NCI-H1105 (cell line): ENCODE measurements at regions not wholly inside any gene's neighbourhood (a gene's known extent, or its start where the extent isn't known, plus 50 kb on each side); places are given as distances from the start of the nearest gene placed in this dataset.

Experiments used
- DNase-seq: peaks from one replicate; lab custom pipeline; 2025; lab: John Stamatoyannopoulos, UW

DNA sequence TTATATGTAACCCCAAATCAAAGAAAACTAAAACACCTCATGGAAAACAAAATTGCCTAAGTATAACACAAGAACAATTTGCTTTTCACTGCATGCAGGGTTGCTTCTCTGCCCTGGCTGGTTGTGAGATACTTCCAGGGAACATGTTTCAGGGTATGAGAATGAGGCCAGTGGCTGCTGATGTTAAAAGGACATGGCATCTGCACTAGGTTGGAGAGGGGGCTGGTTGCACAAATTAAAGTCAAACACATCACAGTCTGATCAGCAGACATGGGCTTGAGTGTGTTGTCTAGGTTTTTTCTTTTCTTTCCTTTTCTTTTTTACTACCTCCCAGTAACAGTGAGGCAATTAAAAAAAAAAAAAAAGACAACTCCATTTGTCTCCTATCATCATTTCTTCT is 374.9 kb downstream of the MCTP2 start:
- no peak for DNase-seq

DNA sequence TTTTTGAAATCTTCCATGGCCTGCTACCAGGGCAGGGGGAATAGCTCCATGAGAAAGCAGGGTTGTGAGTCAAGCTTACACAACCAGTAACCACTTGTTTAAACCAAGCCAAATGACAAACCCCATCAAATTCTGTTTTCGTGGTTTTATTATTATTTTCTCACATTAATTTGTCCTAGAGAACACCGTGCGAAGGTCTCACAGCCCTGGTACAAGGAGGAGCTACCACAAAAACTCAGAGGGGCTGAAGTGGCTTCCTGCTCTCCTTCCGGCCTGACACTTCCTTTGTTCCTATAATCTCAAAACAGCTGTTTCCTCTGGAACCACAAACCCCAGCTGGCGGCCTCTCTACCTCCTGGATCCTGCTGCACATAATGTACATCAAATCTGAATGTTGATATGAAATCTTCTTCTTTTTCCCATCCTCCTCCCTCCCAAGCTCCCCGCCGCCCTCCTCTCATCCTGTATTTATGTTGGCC is 375.9 kb downstream of the MCTP2 start:
- DNase-seq = no peak

DNA sequence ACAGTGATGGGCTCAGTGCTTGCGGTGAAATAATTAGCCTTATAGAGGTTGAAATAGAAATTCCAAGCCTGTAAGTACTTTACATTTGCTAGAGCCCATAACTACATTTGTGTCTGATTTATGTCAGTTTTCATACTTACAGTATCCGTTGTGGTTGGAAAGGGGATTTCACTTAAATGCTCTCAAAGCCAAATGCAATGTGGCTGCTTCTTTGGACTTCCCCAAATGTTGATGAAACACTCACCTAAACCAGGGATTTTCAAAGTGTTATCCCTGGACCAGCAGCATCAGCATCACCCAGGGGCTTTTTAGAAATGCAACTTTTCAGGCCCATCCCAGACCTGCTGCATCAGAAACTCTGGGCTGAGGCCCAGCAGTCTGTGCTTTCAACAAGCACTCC is 378.7 kb downstream of the MCTP2 start:
- DNase-seq = no peak

DNA sequence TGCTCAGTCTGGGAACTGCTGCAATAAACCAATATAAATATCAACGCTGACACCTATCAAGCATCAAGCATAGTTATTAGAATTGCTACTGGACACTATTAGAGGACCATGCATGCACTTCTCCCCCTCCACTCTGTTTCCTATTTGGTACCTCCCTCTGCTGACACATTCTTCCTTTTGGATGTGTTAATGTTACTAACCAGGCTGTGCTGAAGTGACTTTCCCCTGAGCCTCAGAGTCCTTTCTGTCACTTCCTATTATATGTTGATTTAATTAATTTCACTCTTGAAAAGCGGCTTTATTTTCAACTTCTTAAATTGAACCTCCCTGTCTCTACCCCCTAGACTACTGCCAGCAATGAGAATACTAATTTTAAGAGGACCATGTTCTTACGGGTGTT is 379.1 kb downstream of the MCTP2 start:
- DNase-seq = no peak

DNA sequence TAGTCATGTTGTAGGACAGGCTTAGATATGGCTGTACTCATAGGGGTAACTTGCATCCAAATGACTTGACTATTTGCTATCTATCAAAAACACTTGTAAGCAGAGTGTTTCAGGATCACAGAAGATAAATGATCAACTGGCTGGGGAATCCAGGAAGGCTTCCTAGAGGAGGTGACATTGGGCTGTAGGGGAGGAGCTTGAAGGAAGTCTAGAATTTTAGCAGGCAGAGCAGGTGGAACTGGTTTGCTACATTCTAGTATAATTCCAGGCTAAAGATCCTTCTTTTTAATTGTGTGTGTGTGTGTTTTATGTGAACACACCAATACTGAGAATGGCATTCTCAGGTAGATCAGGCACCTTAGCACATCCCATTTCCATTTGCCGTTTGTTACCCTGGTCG is 380.3 kb downstream of the MCTP2 start:
- no peak for DNase-seq

DNA sequence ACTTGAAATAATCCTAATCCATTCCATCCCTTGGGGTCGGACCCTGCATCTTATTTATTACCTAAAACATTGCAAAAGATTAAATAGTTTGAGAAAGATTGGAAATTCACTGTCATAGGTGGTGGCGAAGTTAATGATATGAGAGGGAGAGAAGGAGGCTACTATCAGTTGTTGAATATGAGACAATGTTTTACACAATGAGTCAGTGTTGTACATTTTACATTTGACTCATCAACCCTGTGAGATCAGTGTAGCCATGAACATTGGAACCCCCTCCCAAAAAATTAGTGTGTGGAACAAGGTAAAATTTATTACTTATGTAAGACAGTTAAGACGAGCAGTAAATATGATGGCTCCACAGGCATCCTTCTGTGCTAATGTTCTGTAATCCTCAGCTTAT is 384.3 kb downstream of the MCTP2 start:
- no peak for DNase-seq

DNA sequence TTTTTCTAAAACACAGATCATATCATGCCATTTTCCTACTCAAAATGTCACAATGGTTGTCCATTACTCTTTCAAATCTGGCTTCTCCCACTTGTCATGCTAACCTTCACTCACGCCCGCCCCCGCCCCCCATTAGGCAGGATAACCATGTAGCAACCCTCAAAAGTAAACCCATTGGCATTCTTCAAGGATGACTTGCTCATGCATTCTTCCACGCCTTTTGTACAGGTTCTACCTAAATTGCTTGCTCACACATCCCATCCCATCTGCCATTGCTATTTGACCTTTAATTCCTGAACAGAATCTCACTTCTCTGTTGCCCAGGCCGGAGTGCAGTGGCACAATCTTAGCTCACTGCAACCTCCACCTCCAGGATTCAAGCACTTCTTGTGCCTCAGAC is 389.3 kb downstream of the MCTP2 start:
- DNase-seq = no peak

DNA sequence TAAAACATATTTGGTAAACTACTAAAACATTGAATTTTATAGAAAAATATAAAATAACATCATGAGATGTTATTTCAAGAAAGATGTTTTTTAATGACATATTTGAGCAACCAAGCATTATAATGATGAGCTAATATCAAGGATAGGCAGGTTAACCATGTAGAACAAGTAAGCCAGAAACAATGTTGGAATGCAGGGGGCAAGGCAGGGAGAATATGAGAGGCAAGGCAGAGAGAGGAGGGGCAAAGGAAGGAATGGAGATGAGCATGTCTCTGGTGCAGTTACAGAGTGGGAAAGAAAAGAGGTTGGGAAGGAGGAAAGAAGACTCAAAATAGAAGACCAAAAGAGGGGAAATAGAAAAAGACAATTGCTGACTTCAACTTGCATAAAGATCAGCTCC is 390.4 kb downstream of the MCTP2 start:
- DNase-seq = no peak

DNA sequence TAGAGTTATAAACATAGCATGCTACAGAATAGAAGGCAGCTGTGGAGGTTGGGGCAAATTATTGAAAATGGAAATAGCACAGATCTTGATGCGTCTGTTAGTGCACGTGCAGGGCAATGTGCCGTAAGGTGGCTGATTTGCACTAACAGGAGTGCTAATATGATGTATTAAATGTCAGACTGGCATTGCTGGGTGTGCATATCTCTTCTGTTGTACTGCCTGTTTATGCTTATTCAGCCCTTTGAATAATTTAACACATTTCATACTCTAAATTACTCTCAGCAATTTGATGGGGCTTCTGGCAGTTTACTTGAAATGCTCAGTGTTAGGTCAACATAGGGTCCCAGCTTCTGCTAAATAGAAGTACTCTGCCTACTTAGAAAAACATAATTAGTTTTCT is 395.6 kb downstream of the MCTP2 start:
- no peak for DNase-seq

DNA sequence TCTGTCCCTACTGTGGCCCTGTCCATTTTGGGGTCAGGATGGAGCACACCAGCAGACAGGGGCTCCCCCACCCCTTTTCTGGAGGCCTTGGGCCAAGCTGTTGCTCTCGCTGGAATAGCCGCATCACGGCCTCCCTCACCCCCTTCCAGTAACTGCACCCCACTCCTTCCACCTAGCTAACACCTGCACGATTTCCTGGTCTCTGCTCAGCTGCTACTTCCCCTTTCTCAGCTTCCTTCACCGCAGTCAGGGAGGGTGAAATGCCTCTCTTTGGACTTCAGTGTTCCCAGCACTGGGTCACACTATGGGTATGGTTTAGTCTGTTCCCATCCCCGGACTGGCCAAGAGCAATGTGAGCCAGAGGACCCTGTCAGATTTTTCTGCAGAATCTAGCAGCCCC is 400.2 kb downstream of the MCTP2 start:
- no peak for DNase-seq

DNA sequence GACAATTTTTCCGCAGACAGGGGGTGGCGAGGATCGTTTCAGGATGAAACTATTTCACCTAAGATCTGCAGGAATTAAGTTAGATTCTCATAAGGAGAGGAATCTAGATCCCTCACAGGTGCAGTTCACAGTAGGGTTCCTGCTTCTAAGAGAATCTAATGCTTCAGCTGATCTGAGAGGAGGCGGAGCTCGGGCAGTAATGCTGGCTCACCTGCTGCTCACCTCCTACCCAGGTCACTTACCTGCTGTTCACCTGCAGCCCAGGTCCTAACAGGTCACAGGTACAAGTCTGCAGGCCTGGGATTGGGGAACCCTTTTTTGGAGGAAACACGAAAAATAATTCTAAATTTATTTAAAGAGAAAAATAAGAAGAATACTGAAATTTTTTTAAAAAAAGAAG is 406.8 kb downstream of the MCTP2 start:
- no peak for DNase-seq

DNA sequence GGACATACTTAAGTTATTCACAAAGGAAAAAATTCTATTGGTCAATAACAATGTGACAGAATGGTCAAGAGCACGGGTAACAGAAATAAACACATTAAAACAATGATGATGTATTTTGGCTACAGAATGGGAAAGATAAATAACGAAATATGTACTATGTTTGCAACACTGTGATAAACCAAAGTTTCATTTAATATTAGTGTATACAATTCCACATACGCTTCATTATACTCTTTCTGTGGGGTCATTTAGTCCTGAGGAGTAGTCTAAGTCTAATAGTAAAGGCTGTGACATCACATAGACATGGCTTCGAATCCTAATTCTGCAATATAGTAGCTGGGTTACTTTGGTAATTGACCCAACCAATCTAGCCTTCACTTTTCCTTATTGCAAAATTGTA is 408.3 kb downstream of the MCTP2 start:
- no peak for DNase-seq

DNA sequence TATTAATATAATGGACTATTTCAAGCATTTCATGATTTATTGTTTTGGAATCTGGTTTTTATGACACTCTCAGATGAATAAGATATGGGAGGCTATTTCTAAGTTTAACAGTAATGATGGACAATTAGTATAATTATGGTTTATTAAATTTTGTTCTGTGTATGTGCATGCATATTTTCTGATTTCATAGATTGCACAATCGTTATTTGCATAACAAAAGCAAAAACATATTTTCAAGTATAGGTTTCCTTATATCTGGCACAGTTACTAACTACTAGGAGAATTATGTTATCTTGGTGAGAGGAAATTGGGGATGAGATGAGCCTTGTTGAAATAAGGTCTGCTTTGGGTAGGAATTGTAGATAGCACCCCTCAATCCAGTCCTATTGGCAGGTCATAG is 413.1 kb downstream of the MCTP2 start:
- DNase-seq = no peak

DNA sequence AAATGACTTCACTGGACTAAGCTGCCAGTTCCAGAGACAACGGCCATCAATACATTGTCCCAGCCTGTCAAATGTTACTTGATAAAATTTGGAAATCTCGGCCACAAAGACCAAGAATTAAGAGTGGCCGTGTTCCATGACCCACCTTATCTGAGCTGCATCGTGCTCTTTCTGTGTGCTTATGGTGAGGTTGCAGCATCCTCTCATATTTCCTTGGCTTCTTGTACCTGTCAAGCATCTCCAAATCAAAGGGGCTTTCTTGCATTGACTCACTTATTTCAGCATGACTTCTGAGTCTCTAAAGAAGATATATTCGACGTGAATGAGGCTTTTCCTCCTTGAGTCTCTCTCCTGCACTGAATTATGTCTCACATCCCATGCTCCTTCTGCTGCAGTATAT is 421.7 kb downstream of the MCTP2 start:
- no peak for DNase-seq

DNA sequence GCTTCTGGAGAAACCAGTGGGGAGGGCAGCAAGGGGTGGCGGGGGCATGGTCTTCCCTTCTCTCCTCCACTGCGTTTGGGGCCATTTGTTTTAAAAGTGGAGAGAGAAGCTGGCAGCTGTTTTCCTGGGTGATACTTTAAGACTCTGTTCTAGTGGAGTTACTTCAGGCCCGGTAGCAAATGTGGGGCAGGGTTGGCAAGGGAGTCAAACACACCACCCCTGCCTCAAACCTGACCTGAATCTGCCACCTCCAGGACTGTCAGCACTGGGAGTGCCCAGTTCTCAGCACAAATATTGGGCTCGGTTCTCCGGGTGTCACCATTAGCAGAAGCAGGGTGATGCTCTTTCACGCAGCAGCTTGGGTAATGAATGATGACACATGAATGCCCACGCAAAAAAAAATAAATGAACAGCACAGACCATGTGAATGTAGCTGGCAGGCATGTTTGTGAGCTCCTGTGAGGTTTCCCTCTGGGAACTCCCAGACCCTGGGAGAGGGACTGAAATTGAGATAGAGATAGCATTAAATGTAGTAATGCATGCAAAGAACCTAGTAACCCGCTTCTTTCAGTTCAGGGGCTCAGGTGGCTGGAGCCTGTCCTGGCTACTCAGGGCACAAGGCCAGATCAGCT is 424.0 kb downstream of the MCTP2 start:
- DNase-seq = no peak

DNA sequence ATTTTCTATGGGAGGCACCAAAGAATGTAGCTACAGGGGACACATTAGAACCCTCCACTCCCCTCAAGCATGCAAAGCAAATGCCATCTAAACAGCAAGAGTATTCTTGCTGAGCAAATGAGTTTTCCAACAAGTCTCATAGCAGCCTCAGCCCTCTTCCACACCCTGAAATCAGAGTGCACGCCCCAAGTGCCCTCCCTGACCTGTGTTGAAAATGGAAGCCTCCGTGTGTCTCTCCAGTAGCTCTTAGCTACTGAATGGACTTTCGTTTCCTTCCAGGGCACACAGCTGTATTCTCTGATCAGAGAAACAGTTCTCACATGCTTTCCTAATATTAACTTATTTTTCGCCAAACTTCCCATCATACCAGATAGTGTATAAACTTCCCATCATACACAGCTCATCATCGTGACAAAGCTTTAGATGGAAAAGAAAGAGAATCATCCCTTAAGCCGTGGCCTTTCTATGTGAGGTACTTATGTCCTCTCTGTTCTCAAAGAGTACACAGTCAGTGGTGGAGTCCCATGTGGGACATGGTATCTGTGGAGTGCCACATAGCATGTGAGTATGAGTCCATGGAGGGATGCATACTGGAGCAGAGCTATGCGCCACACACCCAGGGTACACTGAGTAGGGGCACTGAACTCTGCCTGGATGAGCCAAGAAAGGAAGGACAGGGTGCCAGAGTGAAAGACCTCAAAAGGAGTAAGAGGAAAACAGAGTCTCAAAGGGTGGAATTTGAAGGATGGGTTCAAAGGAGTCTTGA is 434.5 kb downstream of the MCTP2 start:
- DNase-seq = no peak

DNA sequence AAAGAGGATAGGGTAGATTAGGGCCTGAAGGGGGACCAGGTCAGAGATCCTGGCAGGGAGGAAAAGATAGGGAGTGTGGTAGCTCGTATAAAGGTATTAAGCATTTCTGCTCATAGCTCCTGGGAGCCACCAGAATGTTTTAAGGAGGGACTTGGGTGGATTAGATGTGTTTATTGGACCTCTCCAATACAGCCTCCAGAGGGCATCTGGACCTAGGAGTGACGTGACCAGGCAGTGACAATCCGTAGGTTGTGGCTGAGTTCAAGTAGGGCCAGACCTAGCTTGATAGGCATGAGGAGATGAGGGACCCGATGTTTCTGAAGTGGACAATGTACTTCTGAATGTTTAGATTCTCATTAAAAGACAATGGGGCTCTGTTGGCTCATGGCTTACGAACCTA is 435.2 kb downstream of the MCTP2 start:
- DNase-seq = no peak

DNA sequence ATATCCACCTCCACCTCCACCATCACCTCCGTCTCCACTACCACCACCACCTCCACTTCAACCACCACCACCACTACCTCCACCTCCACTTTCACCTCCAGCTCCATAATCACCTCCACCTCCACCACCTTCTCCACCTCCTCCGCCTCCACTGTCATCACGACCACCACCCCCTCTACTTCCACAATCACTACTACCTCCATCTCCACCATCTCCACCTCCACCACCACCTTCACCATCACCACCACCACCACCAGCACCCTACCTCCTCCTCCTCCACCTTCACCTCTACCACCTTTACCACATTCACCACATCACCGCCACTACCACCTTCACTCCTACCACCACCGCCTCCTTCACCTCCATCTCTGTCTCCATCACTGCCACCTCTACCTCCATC is 435.7 kb downstream of the MCTP2 start:
- no peak for DNase-seq

DNA sequence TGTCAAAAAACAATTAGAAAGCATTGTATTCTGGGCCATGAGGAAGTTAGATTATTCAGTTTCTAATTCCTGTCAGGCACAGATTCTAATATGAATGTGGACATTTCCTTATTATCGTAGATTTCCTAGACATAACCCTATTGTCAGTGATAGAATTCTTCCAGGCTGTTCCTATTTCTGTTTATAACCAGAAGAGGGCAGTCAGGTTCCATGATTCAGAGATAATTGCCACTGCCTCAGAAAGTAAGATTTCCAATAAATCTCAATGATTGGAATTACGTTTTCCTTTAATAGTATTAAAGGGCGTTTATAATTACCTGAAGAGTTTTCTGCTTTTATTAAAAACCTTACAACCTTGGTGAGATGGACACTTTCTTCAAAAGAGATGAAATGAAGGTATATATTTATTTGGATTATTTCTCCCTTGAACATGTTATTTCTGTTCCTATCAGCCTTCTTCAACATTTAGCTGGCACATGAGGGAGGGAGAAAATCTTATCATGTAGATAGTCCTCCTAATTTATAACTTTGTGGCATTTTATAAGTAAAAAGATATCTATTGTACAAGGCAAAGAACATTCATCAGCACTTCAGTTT is 439.2 kb downstream of the MCTP2 start:
- peak; percentile 3 for DNase-seq

DNA sequence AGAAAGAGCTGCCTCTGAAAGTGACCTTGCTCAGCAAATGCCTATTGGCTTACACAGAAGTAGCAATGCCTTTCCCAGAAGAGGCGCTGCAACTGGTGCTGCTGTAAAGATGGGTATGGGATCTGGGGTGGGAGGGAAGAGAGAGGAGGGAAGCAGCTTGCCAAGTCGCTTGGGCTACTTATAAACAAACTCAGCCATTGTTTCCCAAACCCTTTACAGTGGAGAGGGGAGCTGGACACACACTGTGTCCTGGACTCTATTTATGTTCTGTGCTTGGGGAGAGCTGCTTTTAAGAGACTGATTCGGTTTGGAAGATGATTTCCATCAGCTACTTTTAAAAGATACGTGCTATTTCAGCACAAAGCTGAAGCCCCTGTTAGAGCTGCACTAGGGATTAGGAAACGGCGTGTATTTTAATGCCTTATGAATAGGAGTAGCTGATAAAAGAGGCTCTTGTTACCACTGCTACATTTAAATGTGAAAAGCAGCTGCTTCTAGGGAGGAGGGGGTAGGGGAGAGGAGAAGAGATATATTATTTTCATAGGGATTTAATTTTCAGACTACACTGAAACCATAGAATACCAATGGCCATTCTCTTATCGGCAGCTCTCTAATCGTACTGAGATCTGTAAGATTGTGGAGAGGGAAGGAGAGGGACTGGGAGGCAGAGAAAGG is 440.6 kb downstream of the MCTP2 start:
- DNase-seq = no peak

DNA sequence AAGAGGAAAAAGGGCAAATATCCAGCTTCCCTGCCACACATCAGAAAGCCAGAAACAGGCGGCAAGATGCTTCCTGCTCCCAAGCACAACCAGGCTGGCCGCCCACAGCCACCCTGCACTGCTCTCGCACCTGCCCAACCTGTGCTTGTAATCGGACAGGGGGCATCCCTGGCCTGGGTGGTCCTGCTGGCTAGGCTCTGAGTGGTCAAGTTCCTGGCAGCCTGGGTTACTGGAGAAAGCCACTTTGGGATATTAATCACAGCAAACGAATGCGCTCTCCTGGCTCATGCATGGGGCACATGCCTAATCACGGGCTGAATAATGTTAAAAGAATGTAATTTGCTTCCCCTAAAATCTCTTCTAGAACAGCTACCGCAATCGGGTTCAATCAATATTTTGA is 442.4 kb downstream of the MCTP2 start:
- no peak for DNase-seq

DNA sequence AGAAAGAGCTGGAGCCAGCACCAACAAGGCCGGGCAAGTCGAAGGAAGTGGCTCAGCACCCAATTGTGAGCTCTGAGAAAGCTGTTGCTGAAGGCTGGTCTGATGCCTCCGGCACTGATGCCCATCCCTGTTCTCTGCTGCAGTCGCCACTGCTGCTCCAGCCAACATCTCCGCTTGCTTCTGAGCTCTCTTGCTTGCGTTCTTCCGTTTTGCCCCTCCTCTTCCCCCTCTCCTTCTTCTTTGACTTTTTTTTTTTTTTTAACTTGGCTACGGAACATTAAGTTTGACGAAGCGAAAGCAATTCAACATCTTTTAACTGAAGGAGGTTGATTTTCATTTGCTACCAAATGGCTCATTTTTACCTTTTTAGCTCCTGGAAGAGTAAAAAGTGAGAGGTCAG is 442.9 kb downstream of the MCTP2 start:
- DNase-seq = no peak

DNA sequence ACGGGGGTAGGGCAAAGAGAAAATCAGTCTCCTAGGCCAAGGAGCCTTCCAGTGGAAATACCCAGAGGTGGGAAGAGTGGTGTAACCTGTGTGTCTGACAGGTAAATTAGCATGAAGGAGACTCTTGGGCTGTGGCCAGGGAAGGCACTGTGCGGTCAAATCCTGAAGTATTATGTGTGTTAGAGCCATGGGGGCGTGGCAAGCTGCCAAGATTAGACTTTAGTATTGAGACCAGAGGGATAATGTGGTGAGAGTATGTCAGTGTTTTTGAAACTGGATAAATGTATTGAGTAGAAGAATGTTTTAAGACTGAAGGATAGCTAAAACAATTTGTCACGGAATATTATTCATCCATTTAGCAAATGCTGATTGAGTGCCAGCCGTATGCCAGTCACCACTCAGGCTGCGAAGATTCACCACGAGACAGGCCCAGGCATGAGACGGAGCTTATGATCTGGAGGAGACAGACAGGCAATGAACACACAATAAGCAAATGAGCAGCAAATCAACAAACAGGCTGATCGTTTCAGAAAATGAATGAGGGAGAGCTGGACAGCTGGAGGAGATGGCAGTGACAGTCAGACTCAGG is 445.9 kb downstream of the MCTP2 start:
- DNase-seq = peak; percentile 69
